Muscle of leg (tissue), 3 donors: ENCODE measurements at regions not wholly inside any gene's neighbourhood (a gene's known extent, or its start where the extent isn't known, plus 50 kb on each side); places are given as distances from the start of the nearest gene placed in this dataset.

Experiments used
- DNase-seq: peaks from one replicate; pipeline ENCODE4 v3.0.0; 2013
- H3K27ac ChIP-seq: one replicate; pipeline ENCODE4 v1.5.1; 2013; ENCODE audit warnings: mild to moderate bottlenecking, low read length, control low read depth
- H3K27me3 ChIP-seq: one replicate; pipeline ENCODE4 v1.6.1; 2013; ENCODE audit warnings: low read length; ENCODE audit not compliant: control insufficient read depth, insufficient read depth
- H3K36me3 ChIP-seq: one replicate; pipeline ENCODE4 v1.6.1; 2013; ENCODE audit warnings: low read length; ENCODE audit not compliant: control insufficient read depth, insufficient read depth
- H3K4me1 ChIP-seq: one replicate; pipeline ENCODE4 v1.6.1; 2013; ENCODE audit warnings: low read length; ENCODE audit not compliant: control insufficient read depth, insufficient read depth
- H3K4me3 ChIP-seq: one replicate; pipeline ENCODE4 v1.5.1; 2013; ENCODE audit warnings: low read length, control low read depth
- H3K9me3 ChIP-seq: replicated peaks from 2 replicates; pipeline ENCODE4 v1.6.1; 2013; ENCODE audit warnings: low read depth, low read length; ENCODE audit not compliant: control insufficient read depth
- WGBS: methylation state at CpG from one replicate; pipeline ENCODE4 v1.1.5; 2013; ENCODE audit warnings: missing lambda C conversion rate; ENCODE audit not compliant: insufficient coverage; 5-methylcytosine and 5-hydroxymethylcytosine counted together

DNA sequence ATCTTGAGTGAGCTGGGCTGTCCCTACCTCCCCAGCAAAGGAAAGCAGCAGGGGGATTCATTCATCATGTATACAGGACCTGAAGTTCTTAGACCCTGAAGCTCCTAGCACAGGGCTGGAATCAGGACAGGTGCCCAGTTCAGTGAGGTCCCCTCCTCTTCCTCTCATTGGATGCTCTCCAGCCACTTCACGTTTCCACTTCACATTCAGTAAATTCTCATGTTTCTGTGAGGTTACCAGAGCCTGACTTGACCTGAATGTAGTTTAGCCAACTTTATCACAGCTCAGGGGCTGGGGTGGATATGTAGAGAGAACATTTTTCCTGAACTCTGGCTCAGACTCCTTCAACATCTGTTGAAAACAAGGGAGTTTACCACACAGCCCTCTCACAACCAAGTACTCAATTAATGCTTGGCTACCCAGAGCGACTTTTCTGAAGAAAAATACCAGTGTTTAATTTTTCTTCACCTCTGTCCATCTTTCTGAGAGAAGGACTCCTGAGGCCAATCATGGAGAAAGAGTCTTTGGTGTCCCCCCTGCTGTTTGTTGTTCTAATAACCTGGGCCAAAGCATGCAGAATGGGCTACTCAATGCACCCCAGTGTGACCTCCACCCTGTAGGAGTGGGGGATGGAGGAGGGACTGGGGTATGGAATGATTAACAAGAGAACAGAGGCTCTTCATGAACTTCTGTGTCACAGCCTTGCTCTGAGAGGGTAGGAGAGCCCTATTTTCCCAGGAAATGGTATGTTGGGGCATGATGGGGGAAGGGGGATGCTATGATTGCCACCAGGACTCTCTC lies 108.3 kb upstream of the FGGY start:
- peaks cover 9% of the 10 kb centered on the region for H3K4me1 ChIP-seq
- 78% methylated on average over 1 of the region's 2 CpGs for WGBS
- peak; percentile 61 for DNase-seq
- peaks cover 6% of the 10 kb centered on the region for H3K9me3 ChIP-seq
- H3K36me3 ChIP-seq = no peaks in the 10 kb centered on the region
- H3K27me3 ChIP-seq = no peaks in the 10 kb centered on the region
- H3K27ac ChIP-seq = no peak overlapping the region
- no peak overlapping the region for H3K4me3 ChIP-seq

DNA sequence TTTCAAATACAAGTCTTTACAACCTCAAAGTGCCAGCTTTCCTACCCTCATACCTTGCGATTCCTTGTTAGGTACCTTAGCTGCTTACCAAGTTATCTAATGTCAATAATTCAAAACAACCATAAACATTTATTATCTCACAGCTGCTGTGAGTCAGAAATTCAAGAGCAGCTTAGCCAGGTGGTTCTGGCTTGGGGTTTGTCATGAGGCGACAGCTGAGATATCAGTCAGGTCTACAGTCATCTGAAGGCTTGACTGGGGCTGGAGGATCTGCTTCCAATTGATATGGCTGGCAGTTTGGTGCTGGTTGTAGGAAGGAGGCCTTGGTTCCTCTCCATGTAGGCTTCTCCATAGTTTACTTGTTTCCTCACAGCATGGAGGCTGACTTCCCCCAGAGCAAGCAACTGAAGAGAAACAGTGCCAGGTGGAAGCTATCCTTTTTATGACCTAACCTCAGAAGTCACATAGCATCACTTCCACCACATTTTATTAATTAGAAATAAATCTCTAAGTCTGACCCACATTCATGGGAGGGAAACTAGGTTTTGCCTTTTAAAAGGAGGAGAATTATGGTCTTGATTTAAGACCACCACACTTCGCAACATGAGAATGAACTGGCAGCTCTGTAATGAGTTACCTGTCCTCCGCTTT lies 103.3 kb upstream of the FGGY start:
- Histone ChIP-seq H3K4me1 (peaks cover 6% of the 10 kb centered on the region), H3K9me3 (peaks cover 8% of the 10 kb centered on the region), H3K27me3 (no peaks in the 10 kb centered on the region), H3K4me3 (no peak overlapping the region), H3K27ac (no peak overlapping the region), H3K36me3 (no peaks in the 10 kb centered on the region)
- DNase-seq = no peak
- WGBS = 75% methylated on average over 4 of the region's 4 CpGs

DNA sequence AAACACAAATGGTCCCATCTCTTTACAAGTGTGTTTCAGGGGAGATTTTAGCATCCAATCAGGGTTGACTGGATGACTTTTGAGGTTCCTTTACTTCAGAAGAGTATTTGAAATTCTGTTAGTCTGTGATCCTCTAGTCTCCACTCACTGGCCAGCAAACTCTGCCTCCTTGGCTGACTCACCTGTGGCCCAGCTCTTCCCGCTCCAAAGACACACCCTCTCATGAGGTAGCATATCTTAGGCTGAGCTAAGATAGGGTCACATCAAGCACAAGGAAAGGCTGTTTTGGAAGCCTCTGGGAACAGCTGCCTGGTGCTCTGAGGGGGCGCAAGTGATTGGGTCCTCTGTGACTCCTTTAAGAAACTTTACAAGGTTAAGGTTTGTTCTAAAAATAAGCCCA lies 102.3 kb upstream of the FGGY start:
- peaks cover 8% of the 10 kb centered on the region for H3K9me3 ChIP-seq
- no peak overlapping the region for H3K4me3 ChIP-seq
- H3K36me3 ChIP-seq = no peaks in the 10 kb centered on the region
- no peaks in the 10 kb centered on the region for H3K27me3 ChIP-seq
- no CpG with 5 or more reads among the region's 2 CpGs for WGBS
- DNase-seq = no peak
- H3K4me1 ChIP-seq = peaks cover 5% of the 10 kb centered on the region
- no peak overlapping the region for H3K27ac ChIP-seq

DNA sequence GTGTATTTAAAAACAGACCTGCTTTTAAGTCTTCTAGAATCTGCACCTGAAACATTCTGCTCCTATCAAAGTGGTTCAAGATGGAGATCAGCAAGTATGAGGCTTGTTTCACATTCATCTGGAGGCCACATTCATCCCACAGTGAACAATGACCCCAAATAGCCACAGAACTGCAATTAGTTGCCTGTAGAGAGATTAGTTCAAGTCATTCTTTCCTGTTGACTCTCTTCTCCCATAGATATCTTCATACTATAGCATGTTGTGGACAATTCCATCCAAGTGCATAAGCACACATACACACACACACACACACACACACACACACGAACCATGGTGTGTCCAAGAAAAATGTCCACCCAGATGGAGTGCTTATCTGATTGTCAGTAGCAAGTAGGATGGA lies 101.7 kb upstream of the FGGY start:
- WGBS = no CpG with 5 or more reads among the region's 1 CpG
- DNase-seq = no peak
- Histone ChIP-seq H3K36me3 (no peaks in the 10 kb centered on the region), H3K9me3 (peaks cover 8% of the 10 kb centered on the region), H3K4me1 (peaks cover 5% of the 10 kb centered on the region), H3K27me3 (no peaks in the 10 kb centered on the region), H3K4me3 (no peak overlapping the region), H3K27ac (no peak overlapping the region)

DNA sequence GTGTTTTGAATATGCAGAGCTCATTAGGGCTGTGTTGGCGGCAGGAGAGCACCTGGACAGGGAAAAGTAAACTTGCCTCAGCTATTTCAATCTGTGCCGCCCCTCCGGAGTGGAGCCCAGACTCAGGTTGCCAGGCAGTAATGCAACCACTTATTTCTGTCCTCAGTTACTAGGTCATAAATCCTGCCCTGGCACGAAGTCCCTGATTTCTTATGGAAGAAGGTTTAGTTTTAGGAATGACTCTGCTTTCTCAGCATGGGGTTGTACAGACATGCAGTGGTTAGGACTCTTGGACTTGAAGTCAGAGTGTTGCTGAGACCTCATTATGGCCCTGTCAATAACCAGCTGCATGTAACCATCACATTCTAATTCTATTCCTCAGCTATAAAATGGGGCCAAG lies 98.3 kb upstream of the FGGY start:
- Histone ChIP-seq H3K4me3 (no peak overlapping the region), H3K27me3 (no peaks in the 10 kb centered on the region), H3K36me3 (no peaks in the 10 kb centered on the region), H3K4me1 (peaks cover 6% of the 10 kb centered on the region), H3K9me3 (peaks cover 2% of the 10 kb centered on the region), H3K27ac (no peak overlapping the region)
- DNase-seq = no peak
- WGBS = 60% methylated on average over 2 of the region's 4 CpGs

GRCh38 chr1:59199147-59199546 lies 97.7 kb upstream of the FGGY start:
- WGBS = no CpG with 5 or more reads among the region's 2 CpGs
- DNase-seq = no peak
- Histone ChIP-seq H3K9me3 (no peaks in the 10 kb centered on the region), H3K27ac (no peak overlapping the region), H3K36me3 (no peaks in the 10 kb centered on the region), H3K4me1 (peaks cover 6% of the 10 kb centered on the region), H3K27me3 (no peaks in the 10 kb centered on the region), H3K4me3 (no peak overlapping the region)

GRCh38 chr1:59199719-59200376 lies 97.0 kb upstream of the FGGY start:
- H3K27me3 ChIP-seq = no peaks in the 10 kb centered on the region
- peaks cover 6% of the 10 kb centered on the region for H3K4me1 ChIP-seq
- no peak overlapping the region for H3K4me3 ChIP-seq
- H3K27ac ChIP-seq = no peak overlapping the region
- H3K9me3 ChIP-seq = peaks cover 5% of the 10 kb centered on the region
- no peaks in the 10 kb centered on the region for H3K36me3 ChIP-seq
- DNase-seq = no peak
- WGBS = 87% methylated on average over 3 of the region's 4 CpGs

DNA sequence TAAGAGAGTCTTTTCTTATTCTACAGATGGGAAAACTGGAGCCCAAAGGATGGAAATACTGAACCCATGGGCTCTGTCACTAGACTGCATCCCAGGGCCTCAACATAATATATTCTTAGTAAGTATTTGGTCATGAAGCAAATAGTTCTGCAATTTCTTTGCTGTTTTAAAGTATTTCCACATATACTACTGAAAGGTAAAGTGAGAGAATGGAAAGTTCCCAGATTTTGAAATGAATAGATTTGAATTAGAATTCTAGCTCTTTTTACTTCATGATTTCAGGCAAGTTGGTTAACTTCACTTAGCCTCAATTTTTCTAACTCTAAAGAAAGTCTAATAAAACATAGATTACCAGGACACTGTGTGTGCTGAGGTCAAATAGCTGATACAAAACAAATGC lies 95.6 kb upstream of the FGGY start:
- no peak overlapping the region for H3K4me3 ChIP-seq
- no peak for DNase-seq
- H3K36me3 ChIP-seq = no peaks in the 10 kb centered on the region
- H3K27ac ChIP-seq = no peak overlapping the region
- H3K4me1 ChIP-seq = peaks cover 6% of the 10 kb centered on the region
- H3K27me3 ChIP-seq = no peaks in the 10 kb centered on the region
- H3K9me3 ChIP-seq = peaks cover 5% of the 10 kb centered on the region

DNA sequence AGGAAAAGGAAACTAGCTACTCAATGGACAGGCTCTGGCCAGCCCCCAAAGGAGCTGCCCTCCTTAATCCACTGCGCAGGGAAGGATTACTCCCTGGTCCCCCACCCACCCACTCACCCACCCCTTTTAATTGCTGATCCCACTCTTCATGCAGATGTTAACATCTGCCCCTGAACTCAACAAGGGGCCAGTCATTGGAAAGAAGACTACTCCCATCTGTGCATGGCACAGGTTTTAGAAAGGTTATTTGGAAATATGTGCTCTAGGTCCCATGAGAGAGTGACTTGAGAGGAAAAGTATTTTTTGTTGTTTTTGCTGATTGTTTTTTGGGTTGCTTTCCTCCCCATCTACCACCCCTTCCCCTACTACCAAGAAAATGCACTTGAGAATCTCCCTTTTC lies 94.4 kb upstream of the FGGY start:
- no peak overlapping the region for H3K27ac ChIP-seq

DNA sequence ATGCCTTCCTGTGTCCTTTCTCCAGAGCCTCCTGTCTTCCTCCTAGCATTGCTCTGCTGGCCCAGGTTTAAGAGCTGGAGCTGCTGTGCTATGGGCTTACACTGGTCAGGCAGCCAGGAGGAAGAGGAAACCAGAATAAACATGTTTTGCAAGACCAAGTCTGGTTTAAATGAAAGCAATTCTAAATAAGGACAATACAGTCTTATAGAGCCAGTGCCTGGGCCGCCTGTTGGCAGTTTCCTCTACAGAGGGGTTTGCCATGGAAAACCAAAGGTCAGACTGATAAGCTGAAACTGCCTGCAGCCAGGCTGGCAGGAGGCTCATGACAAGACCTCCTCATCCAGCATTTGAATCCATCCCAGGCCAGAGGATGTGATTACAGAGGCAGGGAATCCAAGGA lies 92.9 kb upstream of the FGGY start:
- Histone ChIP-seq H3K27ac (no peak overlapping the region), H3K27me3 (no peaks in the 10 kb centered on the region), H3K9me3 (peaks cover 5% of the 10 kb centered on the region), H3K4me1 (peaks cover 2% of the 10 kb centered on the region), H3K4me3 (no peak overlapping the region), H3K36me3 (no peaks in the 10 kb centered on the region)
- peak; percentile 45 for DNase-seq
- WGBS = 57% methylated on average over 1 of the region's 1 CpG

More for the DNA sequence above, 94.4 kb upstream of the FGGY start:
- no peaks in the 10 kb centered on the region for H3K27me3 ChIP-seq
- no peak overlapping the region for H3K4me3 ChIP-seq
- H3K36me3 ChIP-seq = no peaks in the 10 kb centered on the region
- 40% methylated on average over 1 of the region's 1 CpG for WGBS
- peaks cover 6% of the 10 kb centered on the region for H3K4me1 ChIP-seq
- no peak for DNase-seq
- H3K9me3 ChIP-seq = peaks cover 5% of the 10 kb centered on the region
